Liver (tissue), 8 donors: ENCODE measurements at regions not wholly inside any gene's neighbourhood (a gene's known extent, or its start where the extent isn't known, plus 50 kb on each side); places are given as distances from the start of the nearest gene placed in this dataset.

ENCODE experiments used
- DNase-seq: peaks from one replicate; pipeline ENCODE4 v3.0.0-alpha.2; 2017; ENCODE audit warnings: low spot score
- H3K27ac ChIP-seq, 2 donors: one replicate each; pipeline ENCODE4 v1.7.0; 2013; ENCODE audit warnings: inconsistent platforms in 2 of 2, low read length in 2 of 2, control low read depth in 1 of 2, low read depth in 1 of 2, mild to moderate bottlenecking in 1 of 2
- H3K27me3 ChIP-seq, 4 donors: one replicate each; pipeline versions ENCODE4 v1.6.1 to v1.7.0; 2013; ENCODE audit warnings: low read length in 3 of 4, inconsistent platforms in 1 of 4, mild to moderate bottlenecking in 1 of 4, moderate library complexity in 1 of 4; ENCODE audit not compliant: control insufficient read depth in 4 of 4, insufficient read depth in 4 of 4
- H3K36me3 ChIP-seq, 4 donors: one replicate each; pipeline versions ENCODE4 v1.6.1 to v1.7.0; 2013; ENCODE audit warnings: low read length in 3 of 4, mild to moderate bottlenecking in 3 of 4, low read depth in 1 of 4, moderate library complexity in 1 of 4; ENCODE audit not compliant: control insufficient read depth in 4 of 4, insufficient read depth in 3 of 4
- H3K4me1 ChIP-seq, 4 donors: one replicate each; pipeline versions ENCODE4 v1.6.1 to v1.7.0; 2013; ENCODE audit warnings: low read length in 3 of 4, mild to moderate bottlenecking in 3 of 4, moderate library complexity in 1 of 4; ENCODE audit not compliant: control insufficient read depth in 4 of 4, insufficient read depth in 4 of 4
- H3K4me3 ChIP-seq, 3 donors: one replicate each; pipeline versions ENCODE4 v1.6.1 to v1.7.0; 2013; ENCODE audit warnings: low read length in 3 of 3, control low read depth in 1 of 3, low read depth in 1 of 3, mild to moderate bottlenecking in 1 of 3
- H3K9ac ChIP-seq, 2 donors: one replicate each; pipeline ENCODE4 v1.7.0; 2013; ENCODE audit warnings: low read length in 2 of 2, mild to moderate bottlenecking in 2 of 2, moderate library complexity in 2 of 2, control low read depth in 1 of 2, low read depth in 1 of 2
- H3K9me3 ChIP-seq, 4 donors: one replicate each; pipeline versions ENCODE4 v1.6.1 to v1.7.0; 2013; ENCODE audit warnings: low read length in 3 of 4; ENCODE audit not compliant: control insufficient read depth in 4 of 4
- EGR1 ChIP-seq, 2 donors: IDR thresholded peaks; 2 replicates each; pipeline ENCODE4 v1.6.1; 2016 to 2018; ENCODE audit warnings: antibody characterized with exemption in 2 of 2, low read depth in 2 of 2
- FOXA1 ChIP-seq: IDR thresholded peaks from 2 replicates; pipeline ENCODE4 v1.6.1; 2016; ENCODE audit warnings: antibody characterized with exemption
- FOXA2 ChIP-seq: IDR thresholded peaks from 2 replicates; pipeline ENCODE4 v1.6.1; 2016; ENCODE audit warnings: antibody characterized with exemption
- GABPA ChIP-seq, 2 donors: IDR thresholded peaks in 1 of 2; conservative IDR thresholded peaks in 1 of 2; 2 replicates each; pipeline ENCODE4 v1.6.1; 2016; ENCODE audit warnings: antibody characterized with exemption in 2 of 2, mild to moderate bottlenecking in 1 of 2, moderate library complexity in 1 of 2
- HNF4A ChIP-seq, 2 donors: conservative IDR thresholded peaks; 2 replicates each; pipeline ENCODE4 v1.6.1; 2016; ENCODE audit warnings: antibody characterized with exemption in 2 of 2, mild to moderate bottlenecking in 2 of 2
- HNF4G ChIP-seq: IDR thresholded peaks from 2 replicates; pipeline ENCODE4 v1.6.1; 2016; ENCODE audit warnings: antibody characterized with exemption
- JUND ChIP-seq, 2 donors: IDR thresholded peaks; 2 replicates each; pipeline ENCODE4 v1.6.1; 2016; ENCODE audit warnings: antibody characterized with exemption in 2 of 2
- NR2F2 ChIP-seq: IDR thresholded peaks from 2 replicates; pipeline ENCODE4 v1.6.1; 2016; ENCODE audit warnings: antibody characterized with exemption
- RAD21 ChIP-seq, 2 donors: IDR thresholded peaks; 2 replicates each; pipeline ENCODE4 v1.6.1; 2016; ENCODE audit warnings: antibody characterized with exemption in 2 of 2, mild to moderate bottlenecking in 2 of 2
- RXRA ChIP-seq, 2 donors: IDR thresholded peaks; 2 replicates each; pipeline ENCODE4 v1.6.1; 2017 to 2018; ENCODE audit warnings: antibody characterized with exemption in 2 of 2, mild to moderate bottlenecking in 1 of 2
- SP1 ChIP-seq: IDR thresholded peaks from 2 replicates; pipeline ENCODE4 v1.6.1; 2018; ENCODE audit warnings: antibody characterized with exemption, mild to moderate bottlenecking
- TAF1 ChIP-seq: conservative IDR thresholded peaks from 2 replicates; pipeline ENCODE4 v1.6.1; 2016; ENCODE audit warnings: antibody characterized with exemption, mild to moderate bottlenecking
- YY1 ChIP-seq: IDR thresholded peaks from 2 replicates; pipeline ENCODE4 v1.6.1; 2016; ENCODE audit warnings: antibody characterized with exemption, mild to moderate bottlenecking
- WGBS: extraction: QIAGEN DNeasy Blood & Tissue Kit; methylation state at CpG from one replicate; pipeline ENCODE4 v1.1.7; 2013; 5-methylcytosine and 5-hydroxymethylcytosine counted together
- TF ChIP-seq, protein P1 (sequence below): fragments of 150-350 bp; IDR thresholded peaks from 2 replicates; pipeline ENCODE4 v1.5.1; 2017; ENCODE audit warnings: improper control_type of control experiment, low read depth, low read length; ENCODE audit not compliant: missing input control
- TF ChIP-seq, protein P2 (sequence below): IDR thresholded peaks from 2 replicates; pipeline ENCODE4 v1.6.1; 2016; ENCODE audit warnings: antibody characterized with exemption
- TF ChIP-seq, protein P3 (sequence below): IDR thresholded peaks from 2 replicates; pipeline ENCODE4 v1.6.1; 2016; ENCODE audit warnings: antibody characterized with exemption
- TF ChIP-seq, protein P4 (sequence below): IDR thresholded peaks from 2 replicates; pipeline ENCODE4 v1.6.1; 2016; ENCODE audit warnings: antibody characterized with exemption, mild to moderate bottlenecking
- donor health status: healthy.
- donor health status: healthy.
- donor health status: healthy.
- donor health status: healthy.
- donor health status: healthy.

DNA sequence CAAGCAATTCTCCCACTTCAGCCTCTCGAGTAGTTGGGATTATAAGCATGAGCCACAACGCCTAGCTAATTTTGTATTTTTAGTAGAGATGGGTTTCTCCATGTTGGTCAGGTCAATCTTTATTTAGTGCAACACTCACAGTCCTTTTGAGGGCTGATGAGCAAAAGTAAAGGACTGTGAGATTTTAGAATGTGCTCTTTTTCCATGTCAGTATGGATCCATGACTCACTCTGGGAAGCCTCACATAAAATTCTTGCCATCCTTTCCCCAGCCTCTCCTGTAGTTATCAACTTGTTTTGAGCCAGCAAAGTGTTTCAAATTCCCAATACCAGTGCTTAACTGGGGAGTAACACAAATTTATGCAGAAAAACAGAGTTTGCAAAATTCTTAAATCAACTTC lies 135.8 kb upstream of the CXCL12 start:
- Histone ChIP-seq H3K36me3 (no peaks in the 10 kb centered on the region), H3K4me3 (no peak overlapping the region), H3K27ac (no peak overlapping the region), H3K4me1 (no peaks in the 10 kb centered on the region), H3K9ac (no peak overlapping the region), H3K27me3 (no peaks in the 10 kb centered on the region), H3K9me3 (no peaks in the 10 kb centered on the region)
- TF ChIP-seq YY1 (no peak), HNF4G (no peak), RXRA (IDR thresholded peaks at IDR 0.05) (no peak), GABPA (IDR thresholded peaks at IDR 0.05 in 1 of 2, conservative IDR thresholded peaks at IDR 0.05 in 1 of 2) (no peak), TAF1 (no peak), JUND (IDR thresholded peaks at IDR 0.05) (no peak), FOXA2 (no peak), RAD21 (IDR thresholded peaks at IDR 0.05) (no peak), HNF4A (conservative IDR thresholded peaks at IDR 0.05) (no peak), NR2F2 (no peak)
- TF ChIP-seq, protein P1, sequence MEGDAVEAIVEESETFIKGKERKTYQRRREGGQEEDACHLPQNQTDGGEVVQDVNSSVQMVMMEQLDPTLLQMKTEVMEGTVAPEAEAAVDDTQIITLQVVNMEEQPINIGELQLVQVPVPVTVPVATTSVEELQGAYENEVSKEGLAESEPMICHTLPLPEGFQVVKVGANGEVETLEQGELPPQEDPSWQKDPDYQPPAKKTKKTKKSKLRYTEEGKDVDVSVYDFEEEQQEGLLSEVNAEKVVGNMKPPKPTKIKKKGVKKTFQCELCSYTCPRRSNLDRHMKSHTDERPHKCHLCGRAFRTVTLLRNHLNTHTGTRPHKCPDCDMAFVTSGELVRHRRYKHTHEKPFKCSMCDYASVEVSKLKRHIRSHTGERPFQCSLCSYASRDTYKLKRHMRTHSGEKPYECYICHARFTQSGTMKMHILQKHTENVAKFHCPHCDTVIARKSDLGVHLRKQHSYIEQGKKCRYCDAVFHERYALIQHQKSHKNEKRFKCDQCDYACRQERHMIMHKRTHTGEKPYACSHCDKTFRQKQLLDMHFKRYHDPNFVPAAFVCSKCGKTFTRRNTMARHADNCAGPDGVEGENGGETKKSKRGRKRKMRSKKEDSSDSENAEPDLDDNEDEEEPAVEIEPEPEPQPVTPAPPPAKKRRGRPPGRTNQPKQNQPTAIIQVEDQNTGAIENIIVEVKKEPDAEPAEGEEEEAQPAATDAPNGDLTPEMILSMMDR: no peak
- TF ChIP-seq, protein P2, sequence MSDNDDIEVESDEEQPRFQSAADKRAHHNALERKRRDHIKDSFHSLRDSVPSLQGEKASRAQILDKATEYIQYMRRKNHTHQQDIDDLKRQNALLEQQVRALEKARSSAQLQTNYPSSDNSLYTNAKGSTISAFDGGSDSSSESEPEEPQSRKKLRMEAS: no peak
- TF ChIP-seq, protein P3, sequence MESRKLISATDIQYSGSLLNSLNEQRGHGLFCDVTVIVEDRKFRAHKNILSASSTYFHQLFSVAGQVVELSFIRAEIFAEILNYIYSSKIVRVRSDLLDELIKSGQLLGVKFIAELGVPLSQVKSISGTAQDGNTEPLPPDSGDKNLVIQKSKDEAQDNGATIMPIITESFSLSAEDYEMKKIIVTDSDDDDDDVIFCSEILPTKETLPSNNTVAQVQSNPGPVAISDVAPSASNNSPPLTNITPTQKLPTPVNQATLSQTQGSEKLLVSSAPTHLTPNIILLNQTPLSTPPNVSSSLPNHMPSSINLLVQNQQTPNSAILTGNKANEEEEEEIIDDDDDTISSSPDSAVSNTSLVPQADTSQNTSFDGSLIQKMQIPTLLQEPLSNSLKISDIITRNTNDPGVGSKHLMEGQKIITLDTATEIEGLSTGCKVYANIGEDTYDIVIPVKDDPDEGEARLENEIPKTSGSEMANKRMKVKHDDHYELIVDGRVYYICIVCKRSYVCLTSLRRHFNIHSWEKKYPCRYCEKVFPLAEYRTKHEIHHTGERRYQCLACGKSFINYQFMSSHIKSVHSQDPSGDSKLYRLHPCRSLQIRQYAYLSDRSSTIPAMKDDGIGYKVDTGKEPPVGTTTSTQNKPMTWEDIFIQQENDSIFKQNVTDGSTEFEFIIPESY: no peak
- TF ChIP-seq, protein P4, sequence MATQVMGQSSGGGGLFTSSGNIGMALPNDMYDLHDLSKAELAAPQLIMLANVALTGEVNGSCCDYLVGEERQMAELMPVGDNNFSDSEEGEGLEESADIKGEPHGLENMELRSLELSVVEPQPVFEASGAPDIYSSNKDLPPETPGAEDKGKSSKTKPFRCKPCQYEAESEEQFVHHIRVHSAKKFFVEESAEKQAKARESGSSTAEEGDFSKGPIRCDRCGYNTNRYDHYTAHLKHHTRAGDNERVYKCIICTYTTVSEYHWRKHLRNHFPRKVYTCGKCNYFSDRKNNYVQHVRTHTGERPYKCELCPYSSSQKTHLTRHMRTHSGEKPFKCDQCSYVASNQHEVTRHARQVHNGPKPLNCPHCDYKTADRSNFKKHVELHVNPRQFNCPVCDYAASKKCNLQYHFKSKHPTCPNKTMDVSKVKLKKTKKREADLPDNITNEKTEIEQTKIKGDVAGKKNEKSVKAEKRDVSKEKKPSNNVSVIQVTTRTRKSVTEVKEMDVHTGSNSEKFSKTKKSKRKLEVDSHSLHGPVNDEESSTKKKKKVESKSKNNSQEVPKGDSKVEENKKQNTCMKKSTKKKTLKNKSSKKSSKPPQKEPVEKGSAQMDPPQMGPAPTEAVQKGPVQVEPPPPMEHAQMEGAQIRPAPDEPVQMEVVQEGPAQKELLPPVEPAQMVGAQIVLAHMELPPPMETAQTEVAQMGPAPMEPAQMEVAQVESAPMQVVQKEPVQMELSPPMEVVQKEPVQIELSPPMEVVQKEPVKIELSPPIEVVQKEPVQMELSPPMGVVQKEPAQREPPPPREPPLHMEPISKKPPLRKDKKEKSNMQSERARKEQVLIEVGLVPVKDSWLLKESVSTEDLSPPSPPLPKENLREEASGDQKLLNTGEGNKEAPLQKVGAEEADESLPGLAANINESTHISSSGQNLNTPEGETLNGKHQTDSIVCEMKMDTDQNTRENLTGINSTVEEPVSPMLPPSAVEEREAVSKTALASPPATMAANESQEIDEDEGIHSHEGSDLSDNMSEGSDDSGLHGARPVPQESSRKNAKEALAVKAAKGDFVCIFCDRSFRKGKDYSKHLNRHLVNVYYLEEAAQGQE: no peak
- WGBS: 81% methylated on average over 2 of the region's 2 CpGs
- DNase-seq: no peak

DNA sequence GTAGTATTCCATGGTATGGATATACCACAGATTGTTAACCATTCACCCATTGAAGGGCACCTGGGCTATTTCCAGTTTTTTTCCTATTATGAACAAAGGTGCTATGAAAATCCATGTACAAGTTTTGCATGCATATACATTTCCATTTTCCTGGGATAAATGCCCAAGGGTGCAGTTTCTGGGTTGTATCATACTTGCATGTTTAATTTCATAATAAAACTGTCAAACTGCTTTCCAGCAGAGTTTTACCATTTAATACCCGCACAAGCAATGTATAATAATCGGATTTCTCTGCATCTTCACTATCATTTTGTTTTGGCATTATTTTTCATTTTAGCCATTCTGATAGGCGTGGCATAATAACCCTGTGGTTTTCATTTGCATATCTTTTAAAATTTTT lies 154.3 kb upstream of the CXCL12 start:
- no peaks in the 10 kb centered on the region for H3K4me1 ChIP-seq
- no peaks in the 10 kb centered on the region for H3K27me3 ChIP-seq
- H3K27ac ChIP-seq: no peak overlapping the region
- DNase-seq: no peak
- H3K36me3 ChIP-seq: no peaks in the 10 kb centered on the region
- no peak overlapping the region for H3K9ac ChIP-seq
- H3K9me3 ChIP-seq: peaks cover 0 to 2% (median 0%) of the 10 kb centered on the region in 4 donors
- H3K4me3 ChIP-seq: no peak overlapping the region
- WGBS: 82% methylated on average over 3 of the region's 3 CpGs
- TF ChIP-seq RAD21 (IDR thresholded peaks at IDR 0.05): no peak
- TF ChIP-seq NR2F2: no peak
- no peak for TF ChIP-seq FOXA1
- no peak for TF ChIP-seq JUND (IDR thresholded peaks at IDR 0.05)
- TF ChIP-seq, protein P3: no peak
- no peak for TF ChIP-seq SP1
- TF ChIP-seq YY1: no peak
- no peak for TF ChIP-seq HNF4A (conservative IDR thresholded peaks at IDR 0.05)
- no peak for TF ChIP-seq TAF1
- TF ChIP-seq HNF4G: no peak
- TF ChIP-seq, protein P2: no peak
- TF ChIP-seq, protein P1: no peak
- TF ChIP-seq GABPA (IDR thresholded peaks at IDR 0.05 in 1 of 2, conservative IDR thresholded peaks at IDR 0.05 in 1 of 2): no peak
- TF ChIP-seq EGR1 (IDR thresholded peaks at IDR 0.05; ENCODE audit: low read depth in 2 of 2): no peak
